Calu3 (cell line): ENCODE measurements at regions not wholly inside any gene's neighbourhood (a gene's known extent, or its start where the extent isn't known, plus 50 kb on each side); places are given as distances from the start of the nearest gene placed in this dataset.

Experiments used
- BruUV-seq: library from RNA; stranded (reverse); fragments of 400-500 nt; replicated peaks from 2 replicates; lab custom pipeline; 2021; lab: Mats Ljungman, UMichigan
- CTCF ChIA-PET: fragments of 300-600 bp; sonication (Branson Sonifier 250); formaldehyde crosslinking; loops from one replicate; lab custom pipeline; 2022; ENCODE audit warnings: antibody characterized with exemption; lab: Charles Lee
- DNase-seq: peaks from one replicate; pipeline ENCODE4 v3.0.0; 2022
- H3K27ac Mint-ChIP-seq: one replicate; pipeline ENCODE4 v1.8.0; 2022; ENCODE audit warnings: mixed read lengths; ENCODE audit not compliant: unreplicated experiment
- H3K27me3 Mint-ChIP-seq: one replicate; pipeline ENCODE4 v1.8.0; 2022; ENCODE audit warnings: mixed read lengths; ENCODE audit not compliant: unreplicated experiment
- H3K36me3 Mint-ChIP-seq: one replicate; pipeline ENCODE4 v1.8.0; 2022; ENCODE audit warnings: mild to moderate bottlenecking, moderate library complexity, mixed read lengths; ENCODE audit not compliant: insufficient read depth, unreplicated experiment
- H3K4me1 Mint-ChIP-seq: one replicate; pipeline ENCODE4 v1.8.0; 2022; ENCODE audit warnings: mild to moderate bottlenecking, low read depth, mixed read lengths; ENCODE audit not compliant: unreplicated experiment
- H3K4me3 Mint-ChIP-seq: one replicate; pipeline ENCODE4 v1.8.0; 2022; ENCODE audit warnings: mild to moderate bottlenecking, low read depth, moderate library complexity, mixed read lengths; ENCODE audit not compliant: unreplicated experiment
- H3K9me3 Mint-ChIP-seq: one replicate; pipeline ENCODE4 v1.8.0; 2022; ENCODE audit warnings: low read depth, mixed read lengths; ENCODE audit not compliant: unreplicated experiment
- CTCF ChIP-seq: fragments of 200-600 bp; IDR thresholded peaks from one replicate; pipeline ENCODE4 v1.8.0; 2022; ENCODE audit warnings: antibody characterized with exemption; ENCODE audit not compliant: unreplicated experiment
- intact Hi-C: fragments of 100-400 bp; cut with micrococcal nuclease; formaldehyde crosslinking; loops from one replicate; pipeline ENCODE4 v1.10.0; 2022; ENCODE audit not compliant: unreplicated experiment

DNA sequence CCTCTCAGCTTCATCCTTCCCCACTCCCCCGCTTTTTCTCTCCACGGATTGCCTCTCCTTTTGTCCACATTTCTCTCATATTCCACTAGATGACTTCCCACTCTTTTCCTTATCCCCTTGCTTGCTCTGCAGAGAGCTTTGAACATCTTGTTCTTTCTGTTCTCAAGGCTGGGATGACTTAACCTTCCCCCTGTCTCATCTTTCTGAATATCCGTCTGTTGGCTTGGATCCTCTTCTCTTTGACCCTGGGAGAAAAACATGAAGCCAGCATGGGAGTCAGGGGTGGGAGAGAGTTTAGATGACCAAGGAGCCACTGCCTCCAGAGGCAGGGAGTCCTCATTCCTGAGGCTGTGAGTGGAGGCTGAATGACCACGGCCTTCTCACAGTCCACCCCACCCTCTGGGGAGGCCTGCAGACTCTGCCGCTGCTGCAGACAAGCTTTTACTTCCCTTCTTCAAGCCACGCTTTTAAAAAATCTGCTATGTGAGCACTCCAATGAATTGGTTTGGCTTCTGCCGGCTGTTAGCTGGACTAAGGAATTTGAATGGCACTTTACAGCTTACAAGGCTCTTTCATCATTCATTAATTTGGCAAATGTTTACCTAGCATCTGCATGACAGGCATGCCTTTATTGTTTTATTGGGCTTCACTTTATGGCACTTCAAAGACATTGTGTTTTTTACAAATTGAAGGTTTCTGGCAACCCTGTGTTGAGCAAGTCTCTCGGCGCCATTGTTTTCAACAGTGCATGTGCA, 111.6 kb upstream of the SLC6A6 start:
- no peaks in the 10 kb centered on the region for H3K36me3 Mint-ChIP-seq

GRCh38 chr3:14295037-14295436, 107.4 kb upstream of the SLC6A6 start:
- Mint-ChIP-seq H3K9me3 (no peaks in the 10 kb centered on the region), H3K4me3 (no peak overlapping the region), H3K27me3 (no peaks in the 10 kb centered on the region), H3K27ac (no peak overlapping the region), H3K36me3 (no peaks in the 10 kb centered on the region), H3K4me1 (peaks cover 27% of the 10 kb centered on the region)
- intact Hi-C loops = no loop called here
- no peak for TF ChIP-seq CTCF
- no peak for DNase-seq
- CTCF ChIA-PET = no interaction called here
- no TSS peak for BruUV-seq

More for the DNA sequence above, 111.6 kb upstream of the SLC6A6 start:
- DNase-seq = no peak
- H3K4me1 Mint-ChIP-seq = peaks cover 30% of the 10 kb centered on the region
- peak overlapping the region; percentile 35 for H3K27ac Mint-ChIP-seq
- no peaks in the 10 kb centered on the region for H3K9me3 Mint-ChIP-seq
- no TSS peak for BruUV-seq
- CTCF ChIA-PET = interaction anchor here (1.0 kb wide), 1 partner anchor 87 kb away, joined by 4 read pairs; no protein-coding TSS in a partner anchor
- H3K27me3 Mint-ChIP-seq = no peaks in the 10 kb centered on the region
- intact Hi-C loops = no loop called here
- no peak overlapping the region for H3K4me3 Mint-ChIP-seq
- TF ChIP-seq CTCF = no peak

DNA sequence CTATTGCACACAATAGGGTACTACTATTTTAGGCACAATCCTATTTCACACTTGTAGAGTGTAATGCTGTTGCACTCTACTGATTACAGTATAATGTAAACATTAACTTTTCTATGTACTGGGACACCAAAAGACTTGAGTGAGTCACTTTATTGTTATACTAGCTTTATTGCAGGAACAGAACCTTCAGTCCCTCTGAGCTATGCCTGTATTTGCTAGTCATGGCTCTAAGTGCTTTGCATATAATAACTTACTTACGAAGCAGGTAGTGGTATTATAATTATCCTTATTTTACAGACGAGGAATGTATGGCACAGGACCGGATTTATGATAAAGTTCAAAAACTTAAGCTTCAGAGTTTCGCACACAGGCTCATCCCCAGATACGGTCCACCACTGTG, 106.6 kb upstream of the SLC6A6 start:
- Mint-ChIP-seq H3K27me3 (no peaks in the 10 kb centered on the region), H3K36me3 (no peaks in the 10 kb centered on the region), H3K27ac (no peak overlapping the region), H3K9me3 (no peaks in the 10 kb centered on the region), H3K4me1 (peaks cover 19% of the 10 kb centered on the region), H3K4me3 (peak overlapping the region; percentile 43)
- TF ChIP-seq CTCF = no peak
- intact Hi-C loops = no loop called here
- DNase-seq = no peak
- BruUV-seq = no TSS peak
- CTCF ChIA-PET = interaction anchor here (0.9 to 1.6 kb wide), 4 partner anchors 17 to 74 kb away, joined by 3 to 8 read pairs (median 4); no protein-coding TSS in a partner anchor

DNA sequence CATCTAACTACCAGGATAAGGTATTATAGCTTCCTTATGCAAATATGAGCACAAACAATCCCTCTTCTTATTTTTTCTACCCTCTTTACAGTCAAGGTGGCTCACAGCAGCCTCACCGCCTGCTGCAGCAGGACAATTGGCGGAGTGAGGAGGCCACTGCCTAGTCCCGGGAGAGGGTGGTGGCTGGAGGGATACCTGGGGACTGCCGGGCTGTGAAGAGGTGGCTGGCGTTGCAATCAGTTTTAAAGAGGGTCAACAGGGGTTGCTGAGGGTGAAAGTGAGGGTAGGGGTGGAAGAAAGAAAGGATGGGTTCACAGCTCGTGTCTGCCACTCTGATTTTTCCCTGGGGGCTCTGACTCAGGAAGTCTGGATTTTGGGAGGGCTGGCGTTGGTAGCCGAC, 105.1 kb upstream of the SLC6A6 start:
- Mint-ChIP-seq H3K27ac (no peak overlapping the region), H3K36me3 (no peaks in the 10 kb centered on the region), H3K9me3 (no peaks in the 10 kb centered on the region), H3K4me3 (no peak overlapping the region), H3K27me3 (peaks cover 4% of the 10 kb centered on the region), H3K4me1 (peaks cover 13% of the 10 kb centered on the region)
- intact Hi-C loops = no loop called here
- CTCF ChIA-PET = no interaction called here
- TF ChIP-seq CTCF = no peak
- no TSS peak for BruUV-seq
- no peak for DNase-seq
